ENCODE measurements at regions not wholly inside any gene's neighbourhood (a gene's known extent, or its start where the extent isn't known, plus 50 kb on each side); places are given as distances from the start of the nearest gene placed in this dataset.
"Not testable (repeated sequence)": the region's sequence is repeated elsewhere in the genome, so short reads cannot be mapped to it uniquely, and the experiment has no call there.

GRCh38 chr13:64672751-64673150 is 2557.4 kb downstream of the PCDH9 start:
- Mint-ChIP-seq H3K36me3 (ENCODE audit: low read depth) (no peaks in the 10 kb centered on the region), H3K9me3 (peaks cover 47% of the 10 kb centered on the region), H3K27me3 (ENCODE audit: low read depth) (no peaks in the 10 kb centered on the region), H3K4me1 (ENCODE audit: low read depth) (no peaks in the 10 kb centered on the region), H3K4me3 (no peak overlapping the region), H3K27ac (no peak overlapping the region)
- DNase-seq (ENCODE audit: low spot score), result no peak

GRCh38 chr13:64662887-64663593 is 2567.1 kb downstream of the PCDH9 start:
- H3K9me3 Mint-ChIP-seq, result peaks cover 28% of the 10 kb centered on the region
- H3K36me3 Mint-ChIP-seq (ENCODE audit: low read depth), result no peaks in the 10 kb centered on the region
- no peak overlapping the region for H3K4me3 Mint-ChIP-seq
- no peak for DNase-seq (ENCODE audit: low spot score)
- H3K27ac Mint-ChIP-seq, result no peak overlapping the region
- no peaks in the 10 kb centered on the region for H3K4me1 Mint-ChIP-seq (ENCODE audit: low read depth)
- H3K27me3 Mint-ChIP-seq (ENCODE audit: low read depth), result no peaks in the 10 kb centered on the region

GRCh38 chr13:64648293-64648692 is 2581.8 kb downstream of the PCDH9 start:
- H3K27ac Mint-ChIP-seq, result no peak overlapping the region
- H3K9me3 Mint-ChIP-seq, result peaks cover 22% of the 10 kb centered on the region
- H3K4me3 Mint-ChIP-seq, result no peak overlapping the region
- no peaks in the 10 kb centered on the region for H3K36me3 Mint-ChIP-seq (ENCODE audit: low read depth)
- H3K4me1 Mint-ChIP-seq (ENCODE audit: low read depth), result no peaks in the 10 kb centered on the region
- no peak for DNase-seq (ENCODE audit: low spot score)
- no peaks in the 10 kb centered on the region for H3K27me3 Mint-ChIP-seq (ENCODE audit: low read depth)

- Mint-ChIP-seq H3K27me3 (ENCODE audit: low read depth) (no peaks in the 10 kb centered on the region), H3K36me3 (ENCODE audit: low read depth) (no peaks in the 10 kb centered on the region), H3K27ac (no peak overlapping the region), H3K4me3 (no peak overlapping the region), H3K4me1 (ENCODE audit: low read depth) (no peaks in the 10 kb centered on the region), H3K9me3 (peaks cover 38% of the 10 kb centered on the region)
- DNase-seq (ENCODE audit: low spot score), result no peak
These were observed 2587.1 kb downstream of the PCDH9 start for GRCh38 chr13:64643066-64643465.

GRCh38 chr13:64640002-64640401 is 2590.1 kb downstream of the PCDH9 start:
- H3K4me1 Mint-ChIP-seq (ENCODE audit: low read depth), result no peaks in the 10 kb centered on the region
- no peaks in the 10 kb centered on the region for H3K36me3 Mint-ChIP-seq (ENCODE audit: low read depth)
- no peak for DNase-seq (ENCODE audit: low spot score)
- peaks cover 55% of the 10 kb centered on the region for H3K9me3 Mint-ChIP-seq
- no peaks in the 10 kb centered on the region for H3K27me3 Mint-ChIP-seq (ENCODE audit: low read depth)
- H3K4me3 Mint-ChIP-seq, result no peak overlapping the region
- H3K27ac Mint-ChIP-seq, result no peak overlapping the region

- H3K4me1 Mint-ChIP-seq (ENCODE audit: low read depth), result no peaks in the 10 kb centered on the region
These were observed 2590.9 kb downstream of the PCDH9 start for GRCh38 chr13:64639206-64639605.

GRCh38 chr13:64633948-64634347 is 2596.2 kb downstream of the PCDH9 start:
- no peak for DNase-seq (ENCODE audit: low spot score)
- H3K4me1 Mint-ChIP-seq (ENCODE audit: low read depth), result no peaks in the 10 kb centered on the region
- peaks cover 34% of the 10 kb centered on the region for H3K9me3 Mint-ChIP-seq
- H3K4me3 Mint-ChIP-seq, result no peak overlapping the region
- no peaks in the 10 kb centered on the region for H3K27me3 Mint-ChIP-seq (ENCODE audit: low read depth)
- H3K27ac Mint-ChIP-seq, result no peak overlapping the region
- no peaks in the 10 kb centered on the region for H3K36me3 Mint-ChIP-seq (ENCODE audit: low read depth)

More at GRCh38 chr13:64639206-64639605, 2590.9 kb downstream of the PCDH9 start:
- H3K4me3 Mint-ChIP-seq, result no peak overlapping the region
- DNase-seq (ENCODE audit: low spot score), result no peak
- H3K9me3 Mint-ChIP-seq, result peaks cover 48% of the 10 kb centered on the region
- no peaks in the 10 kb centered on the region for H3K27me3 Mint-ChIP-seq (ENCODE audit: low read depth)
- no peak overlapping the region for H3K27ac Mint-ChIP-seq
- H3K36me3 Mint-ChIP-seq (ENCODE audit: low read depth), result no peaks in the 10 kb centered on the region

GRCh38 chr13:64627654-64628053 is 2602.5 kb downstream of the PCDH9 start:
- DNase-seq (ENCODE audit: low spot score), result no peak
- Mint-ChIP-seq H3K27ac (no peak overlapping the region), H3K9me3 (peaks cover 38% of the 10 kb centered on the region), H3K27me3 (ENCODE audit: low read depth) (no peaks in the 10 kb centered on the region), H3K36me3 (ENCODE audit: low read depth) (no peaks in the 10 kb centered on the region), H3K4me3 (no peak overlapping the region), H3K4me1 (ENCODE audit: low read depth) (no peaks in the 10 kb centered on the region)

- no peak for DNase-seq (ENCODE audit: low spot score)
- H3K9me3 Mint-ChIP-seq, result peaks cover 38% of the 10 kb centered on the region
- H3K27ac Mint-ChIP-seq, result no peak overlapping the region
- H3K27me3 Mint-ChIP-seq (ENCODE audit: low read depth), result no peaks in the 10 kb centered on the region
- no peaks in the 10 kb centered on the region for H3K4me1 Mint-ChIP-seq (ENCODE audit: low read depth)
- H3K36me3 Mint-ChIP-seq (ENCODE audit: low read depth), result no peaks in the 10 kb centered on the region
- H3K4me3 Mint-ChIP-seq, result no peak overlapping the region
These were observed 2604.0 kb downstream of the PCDH9 start for GRCh38 chr13:64626105-64626504.

- no peak for DNase-seq (ENCODE audit: low spot score)
- no peak overlapping the region for H3K4me3 Mint-ChIP-seq
- no peaks in the 10 kb centered on the region for H3K27me3 Mint-ChIP-seq (ENCODE audit: low read depth)
- no peak overlapping the region for H3K27ac Mint-ChIP-seq
- H3K4me1 Mint-ChIP-seq (ENCODE audit: low read depth), result no peaks in the 10 kb centered on the region
- H3K36me3 Mint-ChIP-seq (ENCODE audit: low read depth), result no peaks in the 10 kb centered on the region
- H3K9me3 Mint-ChIP-seq, result peaks cover 18% of the 10 kb centered on the region
These were observed 2612.9 kb downstream of the PCDH9 start for GRCh38 chr13:64617231-64617630.

- no peak for DNase-seq (ENCODE audit: low spot score)
- Mint-ChIP-seq H3K27ac (no peak overlapping the region), H3K36me3 (ENCODE audit: low read depth) (no peaks in the 10 kb centered on the region), H3K27me3 (ENCODE audit: low read depth) (no peaks in the 10 kb centered on the region), H3K4me1 (ENCODE audit: low read depth) (no peaks in the 10 kb centered on the region), H3K9me3 (peaks cover 43% of the 10 kb centered on the region), H3K4me3 (no peak overlapping the region)
These were observed 2638.2 kb downstream of the PCDH9 start for GRCh38 chr13:64591971-64592370.

- Mint-ChIP-seq H3K36me3 (ENCODE audit: low read depth) (no peaks in the 10 kb centered on the region), H3K4me1 (ENCODE audit: low read depth) (no peaks in the 10 kb centered on the region), H3K4me3 (no peak overlapping the region), H3K9me3 (peaks cover 24% of the 10 kb centered on the region), H3K27ac (no peak overlapping the region), H3K27me3 (ENCODE audit: low read depth) (no peaks in the 10 kb centered on the region)
- no peak for DNase-seq (ENCODE audit: low spot score)
These were observed 2650.8 kb downstream of the PCDH9 start for GRCh38 chr13:64579331-64579730.

- no peak for DNase-seq (ENCODE audit: low spot score)
- no peaks in the 10 kb centered on the region for H3K36me3 Mint-ChIP-seq (ENCODE audit: low read depth)
- H3K4me3 Mint-ChIP-seq, result no peak overlapping the region
- no peaks in the 10 kb centered on the region for H3K4me1 Mint-ChIP-seq (ENCODE audit: low read depth)
- no peaks in the 10 kb centered on the region for H3K27me3 Mint-ChIP-seq (ENCODE audit: low read depth)
- H3K9me3 Mint-ChIP-seq, result peaks cover 72% of the 10 kb centered on the region
- H3K27ac Mint-ChIP-seq, result no peak overlapping the region
These were observed 2661.4 kb downstream of the PCDH9 start for GRCh38 chr13:64568748-64569147.

GRCh38 chr13:64558031-64558430 is 2672.1 kb downstream of the PCDH9 start:
- H3K27me3 Mint-ChIP-seq (ENCODE audit: low read depth); H3K4me3 Mint-ChIP-seq; DNase-seq (ENCODE audit: low spot score); H3K27ac Mint-ChIP-seq; H3K36me3 Mint-ChIP-seq (ENCODE audit: low read depth); H3K4me1 Mint-ChIP-seq (ENCODE audit: low read depth): not testable (repeated sequence)
- peaks cover 34% of the 10 kb centered on the region for H3K9me3 Mint-ChIP-seq

GRCh38 chr13:64556376-64556775 is 2673.8 kb downstream of the PCDH9 start:
- no peaks in the 10 kb centered on the region for H3K4me1 Mint-ChIP-seq (ENCODE audit: low read depth)
- H3K27ac Mint-ChIP-seq, result no peak overlapping the region
- no peak overlapping the region for H3K4me3 Mint-ChIP-seq
- H3K27me3 Mint-ChIP-seq (ENCODE audit: low read depth), result no peaks in the 10 kb centered on the region
- H3K9me3 Mint-ChIP-seq, result peaks cover 30% of the 10 kb centered on the region
- no peaks in the 10 kb centered on the region for H3K36me3 Mint-ChIP-seq (ENCODE audit: low read depth)
- no peak for DNase-seq (ENCODE audit: low spot score)
